HG03060 (cell line): ENCODE measurements at regions not wholly inside any gene's neighbourhood (a gene's known extent, or its start where the extent isn't known, plus 50 kb on each side); places are given as distances from the start of the nearest gene placed in this dataset.
"Not testable (repeated sequence)": the region's sequence is repeated elsewhere in the genome, so short reads cannot be mapped to it uniquely, and the experiment has no call there.

Experiments used
- ATAC-seq: cut with Tn5 transposase; IDR thresholded peaks from one replicate; pipeline ENCODE4 v1.9.1; 2021; ENCODE audit warnings: low read depth, moderate number of reproducible peaks; ENCODE audit not compliant: unreplicated experiment

- ATAC-seq: no peak
These were observed 500.0 kb downstream of the SPATA31D1 start for GRCh38 chr9:82488313-82489200.

GRCh38 chr9:82489201-82489821, 500.7 kb downstream of the SPATA31D1 start:
- ATAC-seq: no peak

- ATAC-seq: no peak
These were observed 501.5 kb downstream of the SPATA31D1 start for GRCh38 chr9:82490019-82490499.

- ATAC-seq: not testable (repeated sequence)
These were observed 502.2 kb downstream of the SPATA31D1 start for GRCh38 chr9:82490821-82491220.

- no peak for ATAC-seq
These were observed 503.0 kb downstream of the SPATA31D1 start for GRCh38 chr9:82491604-82492003.

- ATAC-seq: no peak
These were observed 503.7 kb downstream of the SPATA31D1 start for GRCh38 chr9:82492274-82492673.

GRCh38 chr9:82495884-82496777, 507.6 kb downstream of the SPATA31D1 start:
- ATAC-seq: no peak

- ATAC-seq: no peak
These were observed 510.2 kb downstream of the SPATA31D1 start for GRCh38 chr9:82498541-82499317.

GRCh38 chr9:82499337-82499736, 510.8 kb downstream of the SPATA31D1 start:
- ATAC-seq: no peak

- ATAC-seq: no peak
These were observed 516.0 kb downstream of the SPATA31D1 start for GRCh38 chr9:82504620-82505019.

GRCh38 chr9:82511626-82512025, 523.1 kb downstream of the SPATA31D1 start:
- no peak for ATAC-seq

- no peak for ATAC-seq
These were observed 524.2 kb downstream of the SPATA31D1 start for GRCh38 chr9:82512728-82513127.

- ATAC-seq: no peak
These were observed 524.7 kb downstream of the SPATA31D1 start for GRCh38 chr9:82513242-82513751.

- ATAC-seq: no peak
These were observed 525.6 kb downstream of the SPATA31D1 start for GRCh38 chr9:82513976-82514735.

- ATAC-seq: no peak
These were observed 530.3 kb downstream of the SPATA31D1 start for GRCh38 chr9:82518868-82519267.

GRCh38 chr9:82519332-82519731, 530.8 kb downstream of the SPATA31D1 start:
- ATAC-seq: no peak

- ATAC-seq: no peak
These were observed 535.8 kb downstream of the SPATA31D1 start for GRCh38 chr9:82524407-82524806.

GRCh38 chr9:82526577-82526976, 536.4 kb downstream of the RASEF start:
- no peak for ATAC-seq

GRCh38 chr9:82531795-82532194, 531.1 kb downstream of the RASEF start:
- no peak for ATAC-seq
